Stimulated activated naive CD8-positive, alpha-beta T cell treated with anti-CD3 and anti-CD28 coated beads, Interleukin-15, amount 100 ng/mL, for 72 hours (primary cell): ENCODE measurements at regions not wholly inside any gene's neighbourhood (a gene's known extent, or its start where the extent isn't known, plus 50 kb on each side); places are given as distances from the start of the nearest gene placed in this dataset.

Experiments used
- ATAC-seq: fragments of 150-1000 bp; cut with Tn5 transposase; 2 replicates; pipeline ENCODE4 v1.10.0; 2021; ENCODE audit warnings: mild to moderate bottlenecking, moderate library complexity
- DNase-seq, 2 donors: peaks; one replicate each; pipeline ENCODE4 v3.0.0; 2021 to 2022
- H3K27ac Mint-ChIP-seq, 2 donors: one replicate each; pipeline ENCODE4 v1.8.0; 2022; ENCODE audit warnings: mild to moderate bottlenecking in 2 of 2, mixed read lengths in 2 of 2, moderate library complexity in 2 of 2
- H3K27me3 Mint-ChIP-seq: one replicate; pipeline ENCODE4 v1.8.0; 2022; ENCODE audit warnings: mixed read lengths
- H3K4me1 Mint-ChIP-seq: one replicate; pipeline ENCODE4 v1.8.0; 2022; ENCODE audit warnings: mild to moderate bottlenecking, mixed read lengths
- H3K4me3 Mint-ChIP-seq, 2 donors: one replicate each; pipeline ENCODE4 v1.8.0; 2022; ENCODE audit warnings: mild to moderate bottlenecking in 2 of 2, mixed read lengths in 2 of 2, moderate library complexity in 1 of 2
- H3K9me3 Mint-ChIP-seq, 2 donors: one replicate each; pipeline ENCODE4 v1.8.0; 2022; ENCODE audit warnings: mixed read lengths in 2 of 2

DNA sequence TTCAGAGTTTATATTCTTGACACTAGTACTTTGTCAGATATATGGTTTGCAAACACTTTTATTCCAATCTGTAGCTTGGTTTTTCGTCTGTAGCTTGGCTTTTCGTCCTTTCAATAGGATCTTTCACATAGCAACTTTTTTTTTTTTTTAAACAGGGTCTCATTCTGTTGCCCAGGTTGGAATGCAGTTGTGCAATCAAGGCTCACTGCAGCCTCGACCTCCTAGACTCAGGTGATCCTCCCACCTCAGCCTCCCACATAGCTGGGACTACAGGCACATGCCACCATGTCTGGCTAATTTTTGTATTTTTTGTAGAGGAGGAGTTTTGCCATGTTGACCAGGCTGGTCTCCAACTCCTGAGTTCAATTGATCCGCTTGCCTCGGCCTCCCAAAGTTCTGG, 460.4 kb upstream of the SOX5 start:
- no peak for DNase-seq
- no peak for ATAC-seq
- Mint-ChIP-seq H3K27me3 (peaks cover 7% of the 10 kb centered on the region), H3K27ac (no peak overlapping the region), H3K9me3 (peaks cover 0 to 8% of the 10 kb centered on the region in 2 donors), H3K4me3 (no peak overlapping the region), H3K4me1 (peaks cover 10% of the 10 kb centered on the region)

- peaks cover 0 to 8% of the 10 kb centered on the region in 2 donors for H3K9me3 Mint-ChIP-seq
- peak in 1 of 2 donors; percentile 10 for DNase-seq
- H3K4me1 Mint-ChIP-seq: peaks cover 10% of the 10 kb centered on the region
- no peak overlapping the region for H3K4me3 Mint-ChIP-seq
- peaks cover 7% of the 10 kb centered on the region for H3K27me3 Mint-ChIP-seq
- no peak overlapping the region for H3K27ac Mint-ChIP-seq
- peak; percentile 56 for ATAC-seq
These were observed 458.8 kb upstream of the SOX5 start for GRCh38 chr12:24408305-24408704.

GRCh38 chr12:24407884-24408283, 458.4 kb upstream of the SOX5 start:
- no peak overlapping the region for H3K4me3 Mint-ChIP-seq
- peaks cover 7% of the 10 kb centered on the region for H3K27me3 Mint-ChIP-seq

GRCh38 chr12:24404086-24404815, 454.8 kb upstream of the SOX5 start:
- ATAC-seq: no peak
- Mint-ChIP-seq H3K9me3 (peaks cover 0 to 4% of the 10 kb centered on the region in 2 donors), H3K27ac (no peak overlapping the region), H3K4me1 (peaks cover 10% of the 10 kb centered on the region), H3K27me3 (peaks cover 7% of the 10 kb centered on the region), H3K4me3 (no peak overlapping the region)
- no peak for DNase-seq

More at GRCh38 chr12:24407884-24408283, 458.4 kb upstream of the SOX5 start:
- DNase-seq (no peak), ATAC-seq (no peak)
- H3K9me3 Mint-ChIP-seq: peaks cover 0 to 8% of the 10 kb centered on the region in 2 donors
- peaks cover 10% of the 10 kb centered on the region for H3K4me1 Mint-ChIP-seq
- H3K27ac Mint-ChIP-seq: no peak overlapping the region

DNA sequence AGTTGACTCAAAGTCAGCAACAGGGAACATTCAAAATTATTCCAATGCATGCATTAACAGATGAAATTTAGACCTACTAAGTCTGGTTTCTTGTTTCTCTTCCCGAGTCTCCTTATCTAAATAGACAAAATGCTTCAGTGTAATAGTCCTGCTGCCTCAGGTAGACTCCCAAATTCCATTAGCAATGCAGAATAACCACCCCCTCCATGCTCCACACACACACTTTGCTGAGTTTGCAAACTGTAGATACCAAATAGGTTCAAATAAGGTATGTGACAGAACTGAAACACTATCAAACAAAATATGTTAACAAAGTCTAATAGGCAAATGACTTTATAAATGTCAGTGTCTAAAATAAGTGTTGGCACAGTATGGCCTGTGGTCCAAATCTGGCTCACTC, 451.1 kb upstream of the SOX5 start:
- Mint-ChIP-seq H3K4me3 (no peak overlapping the region), H3K4me1 (no peaks in the 10 kb centered on the region), H3K27me3 (no peaks in the 10 kb centered on the region), H3K9me3 (no peaks in the 10 kb centered on the region), H3K27ac (no peak overlapping the region)
- DNase-seq (no peak), ATAC-seq (no peak)

DNA sequence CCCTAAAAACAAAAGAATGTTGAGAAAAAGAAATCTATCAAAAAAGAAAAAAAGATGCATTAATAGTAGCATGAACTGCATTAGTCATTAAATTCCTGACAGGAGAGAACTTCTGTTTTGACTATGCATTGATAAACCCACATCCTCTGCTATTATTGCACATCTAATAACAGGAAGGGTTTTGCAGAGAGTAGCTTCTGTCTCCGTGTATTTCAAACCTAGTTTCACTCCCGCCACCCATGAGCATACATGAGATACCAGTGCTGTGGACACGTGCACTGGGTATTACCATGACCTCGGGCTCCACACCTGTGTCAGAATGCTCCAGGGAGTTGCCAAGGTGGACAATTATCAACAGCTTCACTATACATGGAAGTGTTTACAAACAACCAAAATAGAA, 449.1 kb upstream of the SOX5 start:
- Mint-ChIP-seq H3K4me3 (no peak overlapping the region), H3K27me3 (no peaks in the 10 kb centered on the region), H3K4me1 (no peaks in the 10 kb centered on the region), H3K27ac (no peak overlapping the region), H3K9me3 (no peaks in the 10 kb centered on the region)
- ATAC-seq (no peak), DNase-seq (no peak)

- no peak overlapping the region for H3K27ac Mint-ChIP-seq
- ATAC-seq (no peak), DNase-seq (no peak)
- no peaks in the 10 kb centered on the region for H3K4me1 Mint-ChIP-seq
- no peaks in the 10 kb centered on the region for H3K27me3 Mint-ChIP-seq
- peaks cover 10% of the 10 kb centered on the region in 2 donors for H3K9me3 Mint-ChIP-seq
- H3K4me3 Mint-ChIP-seq: no peak overlapping the region
These were observed 446.8 kb upstream of the SOX5 start for GRCh38 chr12:24396224-24396623.

GRCh38 chr12:24394246-24394645, 444.8 kb upstream of the SOX5 start:
- H3K4me1 Mint-ChIP-seq: no peaks in the 10 kb centered on the region
- H3K4me3 Mint-ChIP-seq: no peak overlapping the region
- peaks cover 10 to 20% of the 10 kb centered on the region in 2 donors for H3K9me3 Mint-ChIP-seq
- ATAC-seq (no peak), DNase-seq (no peak)
- no peak overlapping the region for H3K27ac Mint-ChIP-seq
- no peaks in the 10 kb centered on the region for H3K27me3 Mint-ChIP-seq

DNA sequence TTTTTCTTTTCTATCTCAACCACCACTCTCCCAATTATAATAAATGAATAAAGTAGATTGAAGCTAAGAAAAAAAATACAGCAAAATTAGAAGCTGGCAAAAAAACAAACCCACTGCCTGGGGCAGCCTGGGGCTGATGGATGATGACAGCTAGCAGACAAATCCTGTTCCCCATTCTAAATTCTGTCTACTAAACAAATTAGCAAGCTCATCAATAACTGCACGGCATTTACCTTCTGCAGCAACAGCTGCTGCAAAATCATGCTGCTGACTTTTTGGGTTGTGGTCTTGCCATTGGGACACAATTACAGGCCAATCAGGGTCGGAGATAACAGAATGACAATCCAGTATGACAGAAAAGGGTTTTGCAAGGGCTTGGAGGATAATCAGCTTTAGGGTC, 443.6 kb upstream of the SOX5 start:
- no peak for ATAC-seq
- H3K27ac Mint-ChIP-seq: no peak overlapping the region
- no peak overlapping the region for H3K4me3 Mint-ChIP-seq

DNA sequence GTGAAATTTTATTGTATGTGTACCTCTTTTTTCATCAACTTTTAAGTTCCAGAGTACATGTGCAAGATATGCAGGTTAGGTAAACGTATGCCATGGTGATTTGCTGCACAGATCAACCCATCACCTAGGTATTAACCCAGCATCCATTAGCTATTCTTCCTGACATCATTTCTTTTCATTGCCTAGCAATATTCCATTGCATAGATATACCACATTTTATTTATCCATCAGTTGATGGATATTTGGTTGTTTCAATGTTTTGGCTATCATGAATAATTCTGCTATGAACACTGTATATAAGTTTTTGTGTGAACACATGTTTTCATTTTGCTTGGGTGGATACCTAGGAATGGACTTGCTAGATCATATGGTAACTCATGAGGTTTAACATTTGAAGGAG, 439.9 kb upstream of the SOX5 start:
- H3K4me1 Mint-ChIP-seq: no peaks in the 10 kb centered on the region
- DNase-seq (no peak), ATAC-seq (no peak)
- H3K4me3 Mint-ChIP-seq: no peak overlapping the region
- H3K9me3 Mint-ChIP-seq: peaks cover 10 to 22% of the 10 kb centered on the region in 2 donors
- H3K27me3 Mint-ChIP-seq: no peaks in the 10 kb centered on the region
- no peak overlapping the region for H3K27ac Mint-ChIP-seq

More for the DNA sequence above, 443.6 kb upstream of the SOX5 start:
- H3K27me3 Mint-ChIP-seq: no peaks in the 10 kb centered on the region
- no peak for DNase-seq
- H3K4me1 Mint-ChIP-seq: no peaks in the 10 kb centered on the region
- H3K9me3 Mint-ChIP-seq: peaks cover 10 to 22% of the 10 kb centered on the region in 2 donors

DNA sequence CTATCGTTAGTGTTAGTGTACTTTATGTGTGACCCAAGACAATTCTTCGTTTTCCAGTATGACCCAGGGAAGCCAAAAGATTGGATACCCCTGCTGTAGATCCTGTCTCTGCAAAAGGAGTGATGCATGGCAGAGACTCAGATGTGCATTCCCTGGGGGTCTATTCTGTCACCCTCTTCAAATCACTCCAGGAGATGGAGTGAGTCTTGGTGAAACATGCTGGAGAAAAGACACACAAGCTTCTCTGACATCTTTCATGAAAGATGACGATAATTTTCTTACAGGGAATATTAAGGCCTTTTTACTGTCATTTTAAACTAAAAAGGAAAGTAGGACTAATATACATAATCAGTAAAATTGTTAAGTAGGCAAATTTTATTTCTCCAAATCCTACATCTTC, 437.9 kb upstream of the SOX5 start:
- Mint-ChIP-seq H3K27me3 (no peaks in the 10 kb centered on the region), H3K9me3 (peaks cover 11 to 35% of the 10 kb centered on the region in 2 donors), H3K4me1 (no peaks in the 10 kb centered on the region), H3K27ac (no peak overlapping the region), H3K4me3 (no peak overlapping the region)
- ATAC-seq (no peak), DNase-seq (no peak)

GRCh38 chr12:24386836-24387235, 437.4 kb upstream of the SOX5 start:
- ATAC-seq (no peak), DNase-seq (no peak)
- Mint-ChIP-seq H3K27me3 (no peaks in the 10 kb centered on the region), H3K27ac (no peak overlapping the region), H3K9me3 (peaks cover 11 to 35% of the 10 kb centered on the region in 2 donors), H3K4me3 (no peak overlapping the region), H3K4me1 (no peaks in the 10 kb centered on the region)

- Mint-ChIP-seq H3K9me3 (peaks cover 11 to 22% of the 10 kb centered on the region in 2 donors), H3K27me3 (no peaks in the 10 kb centered on the region), H3K4me1 (no peaks in the 10 kb centered on the region), H3K4me3 (no peak overlapping the region), H3K27ac (no peak overlapping the region)
- ATAC-seq (no peak), DNase-seq (no peak)
These were observed 432.3 kb upstream of the SOX5 start for GRCh38 chr12:24381790-24382189.

- H3K27ac Mint-ChIP-seq: no peak overlapping the region
- ATAC-seq: no peak
- no peaks in the 10 kb centered on the region for H3K27me3 Mint-ChIP-seq
- no peak for DNase-seq
- no peak overlapping the region for H3K4me3 Mint-ChIP-seq
- H3K4me1 Mint-ChIP-seq: no peaks in the 10 kb centered on the region
- peaks cover 11 to 22% of the 10 kb centered on the region in 2 donors for H3K9me3 Mint-ChIP-seq
These were observed 430.5 kb upstream of the SOX5 start for GRCh38 chr12:24379861-24380521.

GRCh38 chr12:24379433-24379832, 430.0 kb upstream of the SOX5 start:
- Mint-ChIP-seq H3K9me3 (peaks cover 11 to 22% of the 10 kb centered on the region in 2 donors), H3K27ac (no peak overlapping the region), H3K4me3 (no peak overlapping the region), H3K4me1 (no peaks in the 10 kb centered on the region), H3K27me3 (no peaks in the 10 kb centered on the region)
- no peak for DNase-seq
- ATAC-seq: no peak

- DNase-seq (no peak), ATAC-seq (no peak)
- H3K9me3 Mint-ChIP-seq: peaks cover 11 to 16% of the 10 kb centered on the region in 2 donors
- no peaks in the 10 kb centered on the region for H3K27me3 Mint-ChIP-seq
- H3K4me1 Mint-ChIP-seq: no peaks in the 10 kb centered on the region
- H3K4me3 Mint-ChIP-seq: no peak overlapping the region
- H3K27ac Mint-ChIP-seq: no peak overlapping the region
These were observed 429.3 kb upstream of the SOX5 start for GRCh38 chr12:24378548-24379407.
